Lung (tissue), 11 donors: ENCODE measurements at regions not wholly inside any gene's neighbourhood (a gene's known extent, or its start where the extent isn't known, plus 50 kb on each side); places are given as distances from the start of the nearest gene placed in this dataset.

Experiments
- ATAC-seq: fragments of 200-7000 bp; cut with Tn5 transposase; one replicate; pipeline ENCODE4 v1.9.1; 2020; ENCODE audit warnings: moderate number of reproducible peaks; ENCODE audit not compliant: insufficient read depth, low FRiP score
- DNase-seq, 3 donors: peaks; one replicate each; pipeline ENCODE4 v3.0.0-alpha.2; 2013 to 2017
- H3K27ac ChIP-seq, 2 donors: one replicate each; pipeline ENCODE4 v1.5.1; 2013; ENCODE audit warnings: mild to moderate bottlenecking in 2 of 2, moderate library complexity in 2 of 2, control low read depth in 1 of 2, inconsistent platforms in 1 of 2, low read depth in 1 of 2, low read length in 1 of 2
- H3K27me3 ChIP-seq, 3 donors: one replicate each; pipeline ENCODE4 v1.5.1; 2013; ENCODE audit warnings: low read length in 2 of 3; ENCODE audit not compliant: control insufficient read depth in 3 of 3, insufficient read depth in 3 of 3
- H3K36me3 ChIP-seq, 4 donors: one replicate each; pipeline ENCODE4 v1.5.1; 2013; ENCODE audit warnings: low read length in 4 of 4, mild to moderate bottlenecking in 1 of 4, moderate library complexity in 1 of 4; ENCODE audit not compliant: control insufficient read depth in 4 of 4, insufficient read depth in 4 of 4
- H3K4me1 ChIP-seq, 5 donors: one replicate each; pipeline ENCODE4 v1.5.1; 2013; ENCODE audit warnings: low read length in 5 of 5, mild to moderate bottlenecking in 2 of 5, moderate library complexity in 1 of 5; ENCODE audit not compliant: control insufficient read depth in 5 of 5, insufficient read depth in 5 of 5
- H3K4me3 ChIP-seq: one replicate; pipeline ENCODE4 v1.5.1; 2013; ENCODE audit warnings: mild to moderate bottlenecking, control low read depth, moderate library complexity
- H3K9ac ChIP-seq, 2 donors: one replicate each; pipeline ENCODE4 v1.5.1; 2013; ENCODE audit warnings: low read length in 2 of 2, control low read depth in 1 of 2; ENCODE audit not compliant: insufficient read depth in 1 of 2
- H3K9me3 ChIP-seq, 4 donors: one replicate each; pipeline ENCODE4 v1.5.1; 2013; ENCODE audit warnings: low read length in 3 of 4, mild to moderate bottlenecking in 1 of 4, moderate library complexity in 1 of 4; ENCODE audit not compliant: control insufficient read depth in 4 of 4, insufficient read depth in 3 of 4
- CTCF ChIP-seq: IDR thresholded peaks from 2 replicates; pipeline ENCODE4 v1.5.1; 2012; ENCODE audit warnings: mild to moderate bottlenecking; ENCODE audit errors: control extremely low read depth, extremely low read depth
- WGBS, 2 donors: extraction: QIAGEN DNeasy Blood & Tissue Kit; methylation state at CpG; one replicate each; pipeline ENCODE4 v1.1.7; 2013; 5-methylcytosine and 5-hydroxymethylcytosine counted together
- donor health status: control.
- donor health status: control.
- donor health status: Bipolar disorder and iron deficiency.
- donor health status: healthy.
- donor health status: DM: yes; HTN: yes; CAD: no.

DNA sequence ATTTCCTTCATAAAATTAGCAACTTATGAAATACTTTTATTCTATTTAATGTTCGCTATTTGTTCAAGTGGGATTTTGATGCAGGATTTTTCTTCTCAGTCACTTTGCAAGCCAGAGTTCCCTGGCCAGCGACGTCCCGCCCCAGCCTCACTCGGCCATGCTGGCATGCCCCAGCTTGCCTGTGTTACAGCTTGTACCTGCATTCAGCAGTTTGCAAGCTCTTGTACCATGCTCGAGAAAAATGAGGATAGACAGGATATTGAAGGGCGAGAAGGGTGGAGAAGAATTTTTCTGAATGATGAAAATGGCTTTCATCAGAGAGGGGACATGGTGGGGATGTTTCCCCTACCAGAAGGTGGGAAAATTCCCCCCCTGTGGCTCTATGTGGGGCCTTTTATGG is 2180.2 kb upstream of the PCDH20 start:
- H3K9me3 ChIP-seq: no peaks in the 10 kb centered on the region
- H3K36me3 ChIP-seq: no peaks in the 10 kb centered on the region
- ATAC-seq (no peak), DNase-seq (no peak)
- H3K4me1 ChIP-seq: no peaks in the 10 kb centered on the region
- TF ChIP-seq CTCF: no peak
- no peak overlapping the region for H3K4me3 ChIP-seq
- H3K27me3 ChIP-seq: no peaks in the 10 kb centered on the region
- 86 to 89% methylated on average over 7 of the region's 7 CpGs for WGBS, 2 donors
- H3K9ac ChIP-seq: no peak overlapping the region
- H3K27ac ChIP-seq: no peak overlapping the region

- Histone ChIP-seq H3K4me3 (no peak overlapping the region), H3K27me3 (no peaks in the 10 kb centered on the region), H3K4me1 (no peaks in the 10 kb centered on the region), H3K9ac (no peak overlapping the region), H3K27ac (no peak overlapping the region), H3K36me3 (no peaks in the 10 kb centered on the region), H3K9me3 (no peaks in the 10 kb centered on the region)
- TF ChIP-seq CTCF: no peak
- WGBS, 2 donors: 83 to 86% methylated on average over 7 of the region's 7 CpGs
- DNase-seq (no peak), ATAC-seq (no peak)
Observed at GRCh38 chr13:63586467-63586866, 2170.8 kb upstream of the PCDH20 start.

GRCh38 chr13:63578796-63579195 is 2163.1 kb upstream of the PCDH20 start:
- Histone ChIP-seq H3K36me3 (no peaks in the 10 kb centered on the region), H3K4me3 (no peak overlapping the region), H3K9ac (no peak overlapping the region), H3K9me3 (peaks cover 0 to 4% (median 0%) of the 10 kb centered on the region in 4 donors), H3K4me1 (no peaks in the 10 kb centered on the region), H3K27me3 (no peaks in the 10 kb centered on the region), H3K27ac (no peak overlapping the region)
- 73 to 82% methylated on average over 2 of the region's 2 CpGs for WGBS, 2 donors
- no peak for TF ChIP-seq CTCF
- DNase-seq (no peak), ATAC-seq (no peak)

- Histone ChIP-seq H3K9me3 (peaks cover 0 to 6% (median 0%) of the 10 kb centered on the region in 4 donors), H3K27ac (no peak overlapping the region), H3K27me3 (no peaks in the 10 kb centered on the region), H3K9ac (no peak overlapping the region), H3K36me3 (no peaks in the 10 kb centered on the region), H3K4me3 (no peak overlapping the region), H3K4me1 (no peaks in the 10 kb centered on the region)
- ATAC-seq (no peak), DNase-seq (no peak)
- no peak for TF ChIP-seq CTCF
- 90 to 94% methylated on average over 1 of the region's 1 CpG for WGBS, 2 donors
Observed at GRCh38 chr13:63567031-63567430, 2151.4 kb upstream of the PCDH20 start.
